SK-N-MC (cell line): ENCODE measurements at regions not wholly inside any gene's neighbourhood (a gene's known extent, or its start where the extent isn't known, plus 50 kb on each side); places are given as distances from the start of the nearest gene placed in this dataset.

Source experiments
- EZH2 ChIP-seq: fragments of 200-600 bp; sonication (generic); IDR thresholded peaks from one replicate; pipeline ENCODE4 v1.6.1; 2017; ENCODE audit warnings: antibody characterized with exemption
- FOXP2 ChIP-seq: optimal IDR thresholded peaks from 2 replicates; pipeline ENCODE3; 2011; ENCODE audit warnings: mild to moderate bottlenecking, moderate library complexity; ENCODE audit not compliant: insufficient read depth; ENCODE audit errors: extremely low read length, control extremely low read depth
- POLR2AphosphoS5 ChIP-seq: IDR thresholded peaks from 2 replicates; pipeline ENCODE4 v1.6.1; 2012; ENCODE audit warnings: mild to moderate bottlenecking, low read depth, low read length, borderline replicate concordance

DNA sequence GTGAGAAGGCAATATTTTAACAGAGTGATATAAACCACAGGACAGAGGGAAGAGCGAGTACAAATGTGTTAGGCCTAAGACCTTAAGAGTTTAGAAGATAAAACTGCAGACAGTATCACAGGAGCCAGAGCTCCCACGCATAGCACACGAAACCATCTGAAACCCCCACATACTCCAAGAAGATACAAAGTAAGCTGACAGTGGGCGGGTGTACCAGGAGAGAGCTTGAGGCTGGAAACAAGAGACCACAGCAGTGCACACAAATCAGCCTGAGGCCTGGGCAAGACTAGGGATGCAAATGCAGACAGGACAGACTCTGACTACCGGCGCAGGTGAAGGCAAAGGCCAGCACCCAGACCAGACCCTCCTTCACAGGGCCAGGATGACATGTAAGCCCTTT, 54.1 kb upstream of the ARHGAP24 start:
- no peak for TF ChIP-seq EZH2
- no peak for TF ChIP-seq POLR2AphosphoS5
- TF ChIP-seq FOXP2, result no peak
